Neural cell (in vitro differentiated cells): ENCODE measurements at regions not wholly inside any gene's neighbourhood (a gene's known extent, or its start where the extent isn't known, plus 50 kb on each side); places are given as distances from the start of the nearest gene placed in this dataset.

Source experiments
- EP300 ChIP-seq: fragments of 450-650 bp; conservative IDR thresholded peaks from 2 replicates; pipeline ENCODE4 v1.6.1; 2014; ENCODE audit warnings: antibody characterized with exemption, mild to moderate bottlenecking, moderate library complexity; ENCODE audit not compliant: poor library complexity, severe bottlenecking
- EZH2 ChIP-seq: fragments of 200-600, 300-800 bp; shearing (Covaris generic), sonication (generic); IDR thresholded peaks from 2 replicates; pipeline ENCODE4 v1.6.1; 2014; ENCODE audit warnings: antibody characterized with exemption, low read length, borderline replicate concordance, mild to moderate bottlenecking; ENCODE audit not compliant: insufficient read depth, poor library complexity, severe bottlenecking
- MXI1 ChIP-seq: fragments of 450-650 bp; conservative IDR thresholded peaks from 2 replicates; pipeline ENCODE4 v1.6.1; 2014; ENCODE audit warnings: antibody characterized with exemption, mild to moderate bottlenecking; ENCODE audit not compliant: poor library complexity, severe bottlenecking
- POLR2AphosphoS5 ChIP-seq: IDR thresholded peaks from 2 replicates; pipeline ENCODE4 v1.6.1; 2012
- RAD21 ChIP-seq: fragments of 450-650 bp; conservative IDR thresholded peaks from 2 replicates; pipeline ENCODE4 v1.6.1; 2014; ENCODE audit warnings: antibody characterized with exemption, mild to moderate bottlenecking, moderate library complexity
- REST ChIP-seq: IDR thresholded peaks from 2 replicates; pipeline ENCODE4 v1.6.1; 2012; ENCODE audit warnings: borderline replicate concordance
- TAF1 ChIP-seq: IDR thresholded peaks from 2 replicates; pipeline ENCODE4 v1.6.1; 2012; ENCODE audit warnings: low read depth
- TF ChIP-seq, protein P1 (sequence below): fragments of 450-650 bp; IDR thresholded peaks from 2 replicates; pipeline ENCODE4 v1.5.1; 2014; ENCODE audit warnings: antibody characterized with exemption, mild to moderate bottlenecking, moderate library complexity; ENCODE audit not compliant: poor library complexity, severe bottlenecking

DNA sequence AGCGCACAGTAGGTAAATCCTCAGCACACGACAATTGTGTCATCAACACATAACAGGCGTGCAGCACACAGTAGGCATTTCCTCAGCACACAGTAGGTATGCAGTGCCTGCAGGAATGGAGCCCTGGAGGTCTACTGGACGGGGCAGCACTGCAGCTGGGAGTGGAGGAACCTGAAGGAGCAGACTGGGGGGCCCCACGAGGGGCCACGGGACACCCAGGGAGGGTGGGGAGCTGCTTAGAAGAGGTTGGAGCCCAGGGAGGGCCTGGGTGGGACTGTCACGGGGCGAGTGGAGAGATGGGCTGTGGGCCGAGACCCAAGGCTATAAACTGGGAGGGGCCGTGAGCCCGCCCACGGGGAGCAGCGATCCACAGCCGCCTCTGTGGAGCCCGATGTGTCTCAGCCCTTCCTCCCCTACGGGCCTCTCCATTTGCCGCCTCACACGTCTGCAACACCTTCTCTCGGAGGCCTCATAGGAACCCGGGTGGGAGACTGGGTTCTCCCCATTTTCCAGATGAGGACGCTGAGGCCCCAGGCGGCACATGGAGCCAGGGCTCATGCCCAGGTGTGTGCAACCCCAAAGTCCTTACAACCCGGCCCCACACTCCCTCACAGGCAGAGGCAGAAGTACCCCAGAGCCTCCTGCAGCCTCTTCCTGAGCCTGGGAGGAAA, 101.5 kb downstream of the MICALL2 start:
- TF ChIP-seq MXI1 (no peak), REST (no peak), TAF1 (no peak), EP300 (no peak), POLR2AphosphoS5 (no peak), RAD21 (no peak), EZH2 (no peak)
- TF ChIP-seq, protein P1, sequence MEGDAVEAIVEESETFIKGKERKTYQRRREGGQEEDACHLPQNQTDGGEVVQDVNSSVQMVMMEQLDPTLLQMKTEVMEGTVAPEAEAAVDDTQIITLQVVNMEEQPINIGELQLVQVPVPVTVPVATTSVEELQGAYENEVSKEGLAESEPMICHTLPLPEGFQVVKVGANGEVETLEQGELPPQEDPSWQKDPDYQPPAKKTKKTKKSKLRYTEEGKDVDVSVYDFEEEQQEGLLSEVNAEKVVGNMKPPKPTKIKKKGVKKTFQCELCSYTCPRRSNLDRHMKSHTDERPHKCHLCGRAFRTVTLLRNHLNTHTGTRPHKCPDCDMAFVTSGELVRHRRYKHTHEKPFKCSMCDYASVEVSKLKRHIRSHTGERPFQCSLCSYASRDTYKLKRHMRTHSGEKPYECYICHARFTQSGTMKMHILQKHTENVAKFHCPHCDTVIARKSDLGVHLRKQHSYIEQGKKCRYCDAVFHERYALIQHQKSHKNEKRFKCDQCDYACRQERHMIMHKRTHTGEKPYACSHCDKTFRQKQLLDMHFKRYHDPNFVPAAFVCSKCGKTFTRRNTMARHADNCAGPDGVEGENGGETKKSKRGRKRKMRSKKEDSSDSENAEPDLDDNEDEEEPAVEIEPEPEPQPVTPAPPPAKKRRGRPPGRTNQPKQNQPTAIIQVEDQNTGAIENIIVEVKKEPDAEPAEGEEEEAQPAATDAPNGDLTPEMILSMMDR: no peak
